K562 (cell line): ENCODE measurements at regions not wholly inside any gene's neighbourhood (a gene's known extent, or its start where the extent isn't known, plus 50 kb on each side); places are given as distances from the start of the nearest gene placed in this dataset.

Source experiments
- BRD9 ChIP-seq: fragments of 450-650 bp; IDR thresholded peaks from 2 replicates; pipeline ENCODE4 v1.6.1; 2018; ENCODE audit warnings: low read depth; ENCODE audit not compliant: partially characterized antibody
- CSDE1 ChIP-seq, 2 experiments: fragments of 450-650 bp; IDR thresholded peaks; 2 replicates each; pipeline ENCODE4 v1.6.1; 2016; ENCODE audit warnings: mild to moderate bottlenecking in 1 of 2
- DPF2 ChIP-seq: fragments of 450-650 bp; IDR thresholded peaks from 2 replicates; pipeline ENCODE4 v1.6.1; 2016
- FOSL1 ChIP-seq: fragments of 200-800 bp; sonication (Bioruptor generic); conservative IDR thresholded peaks from 2 replicates; pipeline ENCODE4 v1.6.1; 2016; ENCODE audit warnings: missing genetic modification characterization, missing compliant biosample characterization
- FOXA1 ChIP-seq: fragments of 450-650 bp; IDR thresholded peaks from 2 replicates; pipeline ENCODE4 v1.6.1; 2016; ENCODE audit warnings: mild to moderate bottlenecking, borderline replicate concordance
- HDAC1 ChIP-seq, 2 experiments: fragments of 450-650 bp; IDR thresholded peaks; 2 replicates each; pipeline ENCODE4 v1.6.1; 2016 to 2017; ENCODE audit warnings: inconsistent platforms in 1 of 2, mild to moderate bottlenecking in 1 of 2, moderate library complexity in 1 of 2
- KLF6 ChIP-seq: fragments of 250-450 bp; sonication (Bioruptor Pico); IDR thresholded peaks from 2 replicates; pipeline ENCODE4 v1.4.0; 2020; ENCODE audit warnings: mild to moderate bottlenecking, moderate library complexity, borderline replicate concordance
- PHF8 ChIP-seq: fragments of 200-600 bp; sonication (generic); IDR thresholded peaks from 2 replicates; pipeline ENCODE4 v1.6.1; 2012; ENCODE audit warnings: mixed run types, mild to moderate bottlenecking, inconsistent platforms, low read length, moderate library complexity, borderline replicate concordance
- SMAD1 ChIP-seq: fragments of 150-350 bp; IDR thresholded peaks from 2 replicates; pipeline ENCODE4 v1.6.1; 2014; ENCODE audit warnings: low read length, low read depth; ENCODE audit not compliant: partially characterized antibody
- SRSF9 ChIP-seq: fragments of 200-400 bp; formaldehyde crosslinking; IDR thresholded peaks from 2 replicates; pipeline ENCODE4 v1.6.1; 2017; ENCODE audit warnings: low read depth, low read length, borderline replicate concordance
- TCF7 ChIP-seq: sonication (generic); IDR thresholded peaks from 2 replicates; pipeline ENCODE4 v1.6.1; 2016; ENCODE audit warnings: antibody characterized with exemption, borderline replicate concordance
- TEAD1 ChIP-seq, 2 experiments: fragments of 450-650 bp in 1 of 2; sonication (generic) in 1 of 2; formaldehyde crosslinking; IDR thresholded peaks; 2 replicates each; pipeline versions ENCODE4 v1.4.0 to v1.8.0; 2020 to 2022; ENCODE audit warnings: mild to moderate bottlenecking in 2 of 2, missing genetic modification reagents in 1 of 2
- TGIF2 ChIP-seq: sonication (generic); formaldehyde crosslinking; IDR thresholded peaks from 2 replicates; pipeline ENCODE4 v1.8.1; 2022; ENCODE audit warnings: mild to moderate bottlenecking, missing genetic modification reagents, moderate library complexity
- ZNF224 ChIP-seq: sonication (generic); formaldehyde crosslinking; IDR thresholded peaks from 2 replicates; pipeline ENCODE4 v1.8.0; 2022; ENCODE audit warnings: mild to moderate bottlenecking, missing genetic modification reagents
- TF ChIP-seq, protein P1 (sequence below): fragments of 250-450 bp; sonication (Bioruptor Pico); IDR thresholded peaks from 2 replicates; pipeline ENCODE4 v1.5.0; 2022; ENCODE audit warnings: mild to moderate bottlenecking
- TF ChIP-seq, protein P2 (sequence below): fragments of 250-450 bp; sonication (Bioruptor Pico); IDR thresholded peaks from 2 replicates; pipeline ENCODE4 v1.4.0; 2020; ENCODE audit warnings: mild to moderate bottlenecking, moderate library complexity
- TF ChIP-seq, protein P3 (sequence below): sonication (generic); formaldehyde crosslinking; IDR thresholded peaks from 2 replicates; pipeline ENCODE4 v1.8.1; 2022; ENCODE audit warnings: missing genetic modification reagents
- TF ChIP-seq, protein P4 (sequence below): fragments of 150-350 bp; IDR thresholded peaks from 2 replicates; pipeline ENCODE4 v1.6.1; 2014; ENCODE audit warnings: low read depth, mild to moderate bottlenecking, low read length, borderline replicate concordance

DNA sequence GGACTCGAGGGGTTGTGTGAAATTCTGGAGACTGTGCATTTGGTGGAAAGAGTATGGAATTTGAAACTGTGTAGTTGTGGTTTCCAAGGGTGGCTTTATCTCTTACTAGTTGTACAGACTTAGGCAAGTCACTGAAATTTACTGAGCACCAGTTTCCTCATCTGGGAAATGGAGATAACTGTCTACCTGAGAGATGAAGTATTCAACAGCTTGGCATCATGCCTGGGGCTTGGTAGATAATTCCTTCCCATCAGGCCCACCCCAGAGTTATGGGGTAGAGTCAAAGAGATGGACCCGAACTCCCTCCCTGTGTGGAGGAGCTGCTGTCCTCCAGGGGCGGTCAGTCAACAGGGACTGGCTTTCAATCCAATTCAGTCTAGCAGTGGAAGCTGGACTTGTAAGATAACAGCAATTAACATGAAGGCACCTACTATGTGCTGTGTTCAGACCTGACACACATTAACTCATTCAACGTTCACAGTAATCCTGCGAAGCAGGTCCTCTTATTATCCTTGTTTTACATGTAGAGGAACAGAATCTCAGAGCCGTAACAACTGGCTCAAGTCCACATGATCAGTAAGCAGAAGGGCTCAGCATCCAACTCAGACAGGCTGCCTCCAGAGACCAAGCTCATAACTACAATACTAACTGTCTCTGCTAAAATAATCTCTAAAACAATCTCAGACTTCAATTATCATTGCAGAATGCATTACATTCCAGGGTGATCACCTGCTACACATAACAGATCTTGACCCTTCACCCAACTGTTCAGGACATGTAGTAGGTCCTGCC, 432.1 kb downstream of the LPIN1 start (continued):
- no peak for TF ChIP-seq CSDE1 (IDR thresholded peaks at IDR 0.05)
- no peak for TF ChIP-seq ZNF224 (CRISPR knock-in tag)
- TF ChIP-seq, protein P1, sequence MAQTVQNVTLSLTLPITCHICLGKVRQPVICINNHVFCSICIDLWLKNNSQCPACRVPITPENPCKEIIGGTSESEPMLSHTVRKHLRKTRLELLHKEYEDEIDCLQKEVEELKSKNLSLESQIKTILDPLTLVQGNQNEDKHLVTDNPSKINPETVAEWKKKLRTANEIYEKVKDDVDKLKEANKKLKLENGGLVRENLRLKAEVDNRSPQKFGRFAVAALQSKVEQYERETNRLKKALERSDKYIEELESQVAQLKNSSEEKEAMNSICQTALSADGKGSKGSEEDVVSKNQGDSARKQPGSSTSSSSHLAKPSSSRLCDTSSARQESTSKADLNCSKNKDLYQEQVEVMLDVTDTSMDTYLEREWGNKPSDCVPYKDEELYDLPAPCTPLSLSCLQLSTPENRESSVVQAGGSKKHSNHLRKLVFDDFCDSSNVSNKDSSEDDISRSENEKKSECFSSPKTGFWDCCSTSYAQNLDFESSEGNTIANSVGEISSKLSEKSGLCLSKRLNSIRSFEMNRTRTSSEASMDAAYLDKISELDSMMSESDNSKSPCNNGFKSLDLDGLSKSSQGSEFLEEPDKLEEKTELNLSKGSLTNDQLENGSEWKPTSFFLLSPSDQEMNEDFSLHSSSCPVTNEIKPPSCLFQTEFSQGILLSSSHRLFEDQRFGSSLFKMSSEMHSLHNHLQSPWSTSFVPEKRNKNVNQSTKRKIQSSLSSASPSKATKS: no peak
- no peak for TF ChIP-seq HDAC1 (IDR thresholded peaks at IDR 0.05)
- TF ChIP-seq BRD9: peak; percentile 48
- TF ChIP-seq, protein P2, sequence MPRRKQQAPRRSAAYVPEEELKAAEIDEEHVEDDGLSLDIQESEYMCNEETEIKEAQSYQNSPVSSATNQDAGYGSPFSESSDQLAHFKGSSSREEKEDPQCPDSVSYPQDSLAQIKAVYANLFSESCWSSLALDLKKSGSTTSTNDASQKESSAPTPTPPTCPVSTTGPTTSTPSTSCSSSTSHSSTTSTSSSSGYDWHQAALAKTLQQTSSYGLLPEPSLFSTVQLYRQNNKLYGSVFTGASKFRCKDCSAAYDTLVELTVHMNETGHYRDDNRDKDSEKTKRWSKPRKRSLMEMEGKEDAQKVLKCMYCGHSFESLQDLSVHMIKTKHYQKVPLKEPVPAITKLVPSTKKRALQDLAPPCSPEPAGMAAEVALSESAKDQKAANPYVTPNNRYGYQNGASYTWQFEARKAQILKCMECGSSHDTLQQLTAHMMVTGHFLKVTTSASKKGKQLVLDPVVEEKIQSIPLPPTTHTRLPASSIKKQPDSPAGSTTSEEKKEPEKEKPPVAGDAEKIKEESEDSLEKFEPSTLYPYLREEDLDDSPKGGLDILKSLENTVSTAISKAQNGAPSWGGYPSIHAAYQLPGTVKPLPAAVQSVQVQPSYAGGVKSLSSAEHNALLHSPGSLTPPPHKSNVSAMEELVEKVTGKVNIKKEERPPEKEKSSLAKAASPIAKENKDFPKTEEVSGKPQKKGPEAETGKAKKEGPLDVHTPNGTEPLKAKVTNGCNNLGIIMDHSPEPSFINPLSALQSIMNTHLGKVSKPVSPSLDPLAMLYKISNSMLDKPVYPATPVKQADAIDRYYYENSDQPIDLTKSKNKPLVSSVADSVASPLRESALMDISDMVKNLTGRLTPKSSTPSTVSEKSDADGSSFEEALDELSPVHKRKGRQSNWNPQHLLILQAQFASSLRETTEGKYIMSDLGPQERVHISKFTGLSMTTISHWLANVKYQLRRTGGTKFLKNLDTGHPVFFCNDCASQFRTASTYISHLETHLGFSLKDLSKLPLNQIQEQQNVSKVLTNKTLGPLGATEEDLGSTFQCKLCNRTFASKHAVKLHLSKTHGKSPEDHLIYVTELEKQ (CRISPR knock-in tag): no peak
- TF ChIP-seq SRSF9: no peak
- peak in 1 of 2 experiments; percentile 33; a peak in 1 of 4 replicates for TF ChIP-seq TEAD1 (CRISPR knock-in tag; IDR thresholded peaks at IDR 0.05)
- peak; percentile 89 for TF ChIP-seq DPF2
- TF ChIP-seq FOSL1: peak; percentile 62; the same call in 1 of the 2 replicates
- TF ChIP-seq, protein P3, sequence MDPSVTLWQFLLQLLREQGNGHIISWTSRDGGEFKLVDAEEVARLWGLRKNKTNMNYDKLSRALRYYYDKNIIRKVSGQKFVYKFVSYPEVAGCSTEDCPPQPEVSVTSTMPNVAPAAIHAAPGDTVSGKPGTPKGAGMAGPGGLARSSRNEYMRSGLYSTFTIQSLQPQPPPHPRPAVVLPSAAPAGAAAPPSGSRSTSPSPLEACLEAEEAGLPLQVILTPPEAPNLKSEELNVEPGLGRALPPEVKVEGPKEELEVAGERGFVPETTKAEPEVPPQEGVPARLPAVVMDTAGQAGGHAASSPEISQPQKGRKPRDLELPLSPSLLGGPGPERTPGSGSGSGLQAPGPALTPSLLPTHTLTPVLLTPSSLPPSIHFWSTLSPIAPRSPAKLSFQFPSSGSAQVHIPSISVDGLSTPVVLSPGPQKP (CRISPR knock-in tag): no peak
- no peak for TF ChIP-seq PHF8
- no peak for TF ChIP-seq FOXA1
- TF ChIP-seq, protein P4, sequence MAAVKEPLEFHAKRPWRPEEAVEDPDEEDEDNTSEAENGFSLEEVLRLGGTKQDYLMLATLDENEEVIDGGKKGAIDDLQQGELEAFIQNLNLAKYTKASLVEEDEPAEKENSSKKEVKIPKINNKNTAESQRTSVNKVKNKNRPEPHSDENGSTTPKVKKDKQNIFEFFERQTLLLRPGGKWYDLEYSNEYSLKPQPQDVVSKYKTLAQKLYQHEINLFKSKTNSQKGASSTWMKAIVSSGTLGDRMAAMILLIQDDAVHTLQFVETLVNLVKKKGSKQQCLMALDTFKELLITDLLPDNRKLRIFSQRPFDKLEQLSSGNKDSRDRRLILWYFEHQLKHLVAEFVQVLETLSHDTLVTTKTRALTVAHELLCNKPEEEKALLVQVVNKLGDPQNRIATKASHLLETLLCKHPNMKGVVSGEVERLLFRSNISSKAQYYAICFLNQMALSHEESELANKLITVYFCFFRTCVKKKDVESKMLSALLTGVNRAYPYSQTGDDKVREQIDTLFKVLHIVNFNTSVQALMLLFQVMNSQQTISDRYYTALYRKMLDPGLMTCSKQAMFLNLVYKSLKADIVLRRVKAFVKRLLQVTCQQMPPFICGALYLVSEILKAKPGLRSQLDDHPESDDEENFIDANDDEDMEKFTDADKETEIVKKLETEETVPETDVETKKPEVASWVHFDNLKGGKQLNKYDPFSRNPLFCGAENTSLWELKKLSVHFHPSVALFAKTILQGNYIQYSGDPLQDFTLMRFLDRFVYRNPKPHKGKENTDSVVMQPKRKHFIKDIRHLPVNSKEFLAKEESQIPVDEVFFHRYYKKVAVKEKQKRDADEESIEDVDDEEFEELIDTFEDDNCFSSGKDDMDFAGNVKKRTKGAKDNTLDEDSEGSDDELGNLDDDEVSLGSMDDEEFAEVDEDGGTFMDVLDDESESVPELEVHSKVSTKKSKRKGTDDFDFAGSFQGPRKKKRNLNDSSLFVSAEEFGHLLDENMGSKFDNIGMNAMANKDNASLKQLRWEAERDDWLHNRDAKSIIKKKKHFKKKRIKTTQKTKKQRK: no peak
- no peak for TF ChIP-seq SMAD1
- TF ChIP-seq TCF7: no peak
- TF ChIP-seq KLF6 (CRISPR knock-in tag): no peak
- no peak for TF ChIP-seq TGIF2 (CRISPR knock-in tag)
